ENCODE measurements at regions not wholly inside any gene's neighbourhood (a gene's known extent, or its start where the extent isn't known, plus 50 kb on each side); places are given as distances from the start of the nearest gene placed in this dataset.

- Histone ChIP-seq H2AFZ (ENCODE audit: low read length) (no peak overlapping the region), H3K27ac (ENCODE audit: insufficient read length, low read depth, low read length) (no peak overlapping the region), H2AK5ac (ENCODE audit: insufficient read length, low read length) (no peak overlapping the region), H2BK15ac (ENCODE audit: low read depth, low read length) (no peak overlapping the region), H4K5ac (ENCODE audit: insufficient read length, low read depth, low read length) (no peak overlapping the region), H3K14ac (ENCODE audit: insufficient read depth, low read length) (no peak overlapping the region), H3K9ac (ENCODE audit: extremely low read depth, insufficient read length, low read length) (no peak overlapping the region), H2BK5ac (ENCODE audit: insufficient read length, low read length) (no peak overlapping the region), H3K23ac (ENCODE audit: insufficient read length, low read depth, low read length) (no peak overlapping the region), H3T11ph (ENCODE audit: low read length) (no peak overlapping the region), H2BK20ac (ENCODE audit: low read depth, low read length, poor library complexity, severe bottlenecking) (no peak overlapping the region), H3K79me2 (ENCODE audit: insufficient read depth, low read length) (no peaks in the 10 kb centered on the region), H2BK120ac (ENCODE audit: low read depth, low read length, poor library complexity, severe bottlenecking) (no peak overlapping the region), H3K79me1 (ENCODE audit: insufficient read depth, low read depth, low read length, poor library complexity, severe bottlenecking) (no peaks in the 10 kb centered on the region), H3K9me3 (ENCODE audit: control insufficient read depth, low read depth, low read length) (no peaks in the 10 kb centered on the region), H4K91ac (ENCODE audit: insufficient read length, low read depth, low read length) (no peak overlapping the region), H4K20me1 (ENCODE audit: control insufficient read depth, insufficient read depth, insufficient read length) (no peaks in the 10 kb centered on the region), H3K27me3 (ENCODE audit: insufficient read depth, low read length) (no peaks in the 10 kb centered on the region), H3K23me2 (ENCODE audit: insufficient read length, low read depth, low read length, poor library complexity, severe bottlenecking) (no peaks in the 10 kb centered on the region), H3K18ac (ENCODE audit: insufficient read length, low read depth, low read length) (no peak overlapping the region), H3K4ac (ENCODE audit: low read depth, low read length) (no peak overlapping the region), H3K56ac (ENCODE audit: insufficient read length, low read depth, low read length) (no peak overlapping the region), H4K8ac (replicated peaks; ENCODE audit: insufficient read length, low read depth, low read length) (no peak overlapping the region), H3K4me2 (ENCODE audit: insufficient read depth, insufficient read length, low read length) (no peak overlapping the region), H3K4me1 (ENCODE audit: insufficient read depth, low read length) (no peaks in the 10 kb centered on the region), H2BK12ac (ENCODE audit: insufficient read length, low read depth, low read length) (no peak overlapping the region)
- no peak overlapping the region for H3K27ac Mint-ChIP-seq
- no peak overlapping the region for H3K4me3 Mint-ChIP-seq
- TF ChIP-seq, protein P1, sequence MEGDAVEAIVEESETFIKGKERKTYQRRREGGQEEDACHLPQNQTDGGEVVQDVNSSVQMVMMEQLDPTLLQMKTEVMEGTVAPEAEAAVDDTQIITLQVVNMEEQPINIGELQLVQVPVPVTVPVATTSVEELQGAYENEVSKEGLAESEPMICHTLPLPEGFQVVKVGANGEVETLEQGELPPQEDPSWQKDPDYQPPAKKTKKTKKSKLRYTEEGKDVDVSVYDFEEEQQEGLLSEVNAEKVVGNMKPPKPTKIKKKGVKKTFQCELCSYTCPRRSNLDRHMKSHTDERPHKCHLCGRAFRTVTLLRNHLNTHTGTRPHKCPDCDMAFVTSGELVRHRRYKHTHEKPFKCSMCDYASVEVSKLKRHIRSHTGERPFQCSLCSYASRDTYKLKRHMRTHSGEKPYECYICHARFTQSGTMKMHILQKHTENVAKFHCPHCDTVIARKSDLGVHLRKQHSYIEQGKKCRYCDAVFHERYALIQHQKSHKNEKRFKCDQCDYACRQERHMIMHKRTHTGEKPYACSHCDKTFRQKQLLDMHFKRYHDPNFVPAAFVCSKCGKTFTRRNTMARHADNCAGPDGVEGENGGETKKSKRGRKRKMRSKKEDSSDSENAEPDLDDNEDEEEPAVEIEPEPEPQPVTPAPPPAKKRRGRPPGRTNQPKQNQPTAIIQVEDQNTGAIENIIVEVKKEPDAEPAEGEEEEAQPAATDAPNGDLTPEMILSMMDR (conservative IDR thresholded peaks at IDR 0.05), result no peak
- no peaks in the 10 kb centered on the region for H3K27me3 Mint-ChIP-seq (ENCODE audit: low read depth)
- DNase-seq, result no peak
- WGBS (ENCODE audit: extremely low coverage, insufficient read length, low lambda C conversion rate), result no CpG with 5 or more reads among the region's 5 CpGs
- no peaks in the 10 kb centered on the region for H3K36me3 Mint-ChIP-seq (ENCODE audit: insufficient read depth in 1 of 3, low read depth in 3 of 3)
- no peaks in the 10 kb centered on the region for H3K9me3 Mint-ChIP-seq
- peaks cover 13 to 18% of the 10 kb centered on the region in 2 experiments for H3K4me1 Mint-ChIP-seq
Measured at GRCh38 chr6:9087470-9087869, 652.1 kb upstream of the SLC35B3 start.

All from H9 (cell line).